CD14-positive monocyte (primary cell): ENCODE measurements at regions not wholly inside any gene's neighbourhood (a gene's known extent, or its start where the extent isn't known, plus 50 kb on each side); places are given as distances from the start of the nearest gene placed in this dataset.

Source experiments
- DNase-seq, 3 donors: peaks; one replicate each; pipeline ENCODE4 v3.0.0-alpha.2; 2011 to 2022
- H2AFZ ChIP-seq: 2 replicates; pipeline ENCODE4 v1.6.0; 2012; ENCODE audit warnings: mild to moderate bottlenecking, low read depth, low read length, inconsistent platforms; ENCODE audit not compliant: insufficient read depth, poor library complexity, severe bottlenecking
- H3K27ac ChIP-seq, 2 donors: 1 replicate in 1 of 2; 2 replicates in 1 of 2; pipeline ENCODE4 v1.5.1; 2012 to 2013; ENCODE audit warnings: low read length in 2 of 2, control low read depth in 1 of 2, inconsistent platforms in 1 of 2, low read depth in 1 of 2, mild to moderate bottlenecking in 1 of 2
- H3K27me3 ChIP-seq, 2 donors: one replicate each; pipeline versions ENCODE4 v1.6.0 to v1.6.1; 2011 to 2013; ENCODE audit warnings: low read length in 2 of 2; ENCODE audit not compliant: control insufficient read depth in 2 of 2, insufficient read depth in 2 of 2
- H3K36me3 ChIP-seq, 2 donors: replicated peaks in 1 of 2; 1 replicate in 1 of 2; 2 replicates in 1 of 2; pipeline versions ENCODE4 v1.5.1 to v1.6.1; 2012 to 2013; ENCODE audit warnings: low read length in 2 of 2, control low read depth in 1 of 2, inconsistent platforms in 1 of 2, mild to moderate bottlenecking in 1 of 2; ENCODE audit not compliant: insufficient read depth in 2 of 2, control insufficient read depth in 1 of 2
- H3K4me1 ChIP-seq, 2 donors: 1 replicate in 1 of 2; 2 replicates in 1 of 2; pipeline versions ENCODE4 v1.5.1 to v1.6.1; 2012 to 2013; ENCODE audit warnings: low read length in 2 of 2, control low read depth in 1 of 2, inconsistent platforms in 1 of 2, mild to moderate bottlenecking in 1 of 2, moderate library complexity in 1 of 2; ENCODE audit not compliant: insufficient read depth in 2 of 2, control insufficient read depth in 1 of 2
- H3K4me2 ChIP-seq: replicated peaks from 2 replicates; pipeline ENCODE3; 2012; ENCODE audit warnings: low read length, moderate library complexity, mild to moderate bottlenecking; ENCODE audit not compliant: poor library complexity, severe bottlenecking; ENCODE audit errors: extremely low read depth
- H3K4me3 ChIP-seq, 3 experiments: fragments of 200-600 bp in 1 of 3; sonication (generic) in 1 of 3; replicated peaks in 1 of 3; 1 replicate in 2 of 3; 2 replicates in 1 of 3; pipeline ENCODE4 v1.5.1; 2011 to 2013; ENCODE audit warnings: low read length in 3 of 3, mild to moderate bottlenecking in 3 of 3, control low read depth in 2 of 3, low read depth in 2 of 3, inconsistent platforms in 1 of 3, moderate library complexity in 1 of 3
- H3K79me2 ChIP-seq: 2 replicates; pipeline ENCODE4 v1.6.0; 2012; ENCODE audit warnings: mild to moderate bottlenecking, control low read depth, inconsistent platforms, low read length, moderate library complexity; ENCODE audit not compliant: insufficient read depth
- H3K9ac ChIP-seq: 2 replicates; pipeline ENCODE4 v1.6.0; 2017; ENCODE audit warnings: low read length, mild to moderate bottlenecking; ENCODE audit not compliant: insufficient read depth, poor library complexity, severe bottlenecking
- H3K9me3 ChIP-seq, 2 donors: replicated peaks in 1 of 2; 1 replicate in 1 of 2; 2 replicates in 1 of 2; pipeline versions ENCODE4 v1.5.1 to v1.6.1; 2012 to 2013; ENCODE audit warnings: low read length in 2 of 2, control low read depth in 1 of 2; ENCODE audit not compliant: control insufficient read depth in 1 of 2, insufficient read depth in 1 of 2
- H4K20me1 ChIP-seq: 2 replicates; pipeline ENCODE4 v1.6.0; 2012; ENCODE audit warnings: mild to moderate bottlenecking, low read length, control low read depth, moderate library complexity; ENCODE audit not compliant: insufficient read depth
- H3K27ac Mint-ChIP-seq, 7 donors: one replicate each; pipeline ENCODE4 v1.8.0; 2020; ENCODE audit warnings: mild to moderate bottlenecking in 7 of 7, mixed read lengths in 7 of 7, moderate library complexity in 6 of 7, inconsistent platforms in 2 of 7
- H3K27me3 Mint-ChIP-seq, 3 donors: one replicate each; pipeline ENCODE4 v1.8.0; 2021 to 2022; ENCODE audit warnings: low read depth in 3 of 3, mild to moderate bottlenecking in 3 of 3, mixed read lengths in 3 of 3, moderate library complexity in 3 of 3, inconsistent platforms in 1 of 3
- H3K36me3 Mint-ChIP-seq, 2 donors: one replicate each; pipeline ENCODE4 v1.8.0; 2020; ENCODE audit warnings: mixed read lengths in 2 of 2, inconsistent platforms in 1 of 2, mild to moderate bottlenecking in 1 of 2
- H3K4me1 Mint-ChIP-seq: one replicate; pipeline ENCODE4 v1.8.0; 2020; ENCODE audit warnings: mild to moderate bottlenecking, mixed read lengths
- H3K4me3 Mint-ChIP-seq, 2 donors: one replicate each; pipeline ENCODE4 v1.8.0; 2020; ENCODE audit warnings: mild to moderate bottlenecking in 2 of 2, mixed read lengths in 2 of 2, moderate library complexity in 1 of 2
- H3K9me3 Mint-ChIP-seq, 7 donors: one replicate each; pipeline ENCODE4 v1.8.0; 2020 to 2022; ENCODE audit warnings: mixed read lengths in 7 of 7, mild to moderate bottlenecking in 6 of 7, moderate library complexity in 6 of 7, inconsistent platforms in 2 of 7
- WGBS: methylation state at CpG from one replicate; pipeline ENCODE4 v1.1.5; 2013; ENCODE audit warnings: missing lambda C conversion rate; ENCODE audit not compliant: insufficient coverage; 5-methylcytosine and 5-hydroxymethylcytosine counted together
- intact Hi-C, 2 donors: fragments of 100-400 bp; cut with micrococcal nuclease; formaldehyde crosslinking; loops; one replicate each; pipeline versions ENCODE4 v1.15.0 to v1.15.1; 2023
- TF ChIP-seq, protein P1 (sequence below): fragments of 200-600 bp; IDR thresholded peaks from one replicate; pipeline ENCODE4 v1.8.0; 2022; ENCODE audit warnings: antibody characterized with exemption, mild to moderate bottlenecking

DNA sequence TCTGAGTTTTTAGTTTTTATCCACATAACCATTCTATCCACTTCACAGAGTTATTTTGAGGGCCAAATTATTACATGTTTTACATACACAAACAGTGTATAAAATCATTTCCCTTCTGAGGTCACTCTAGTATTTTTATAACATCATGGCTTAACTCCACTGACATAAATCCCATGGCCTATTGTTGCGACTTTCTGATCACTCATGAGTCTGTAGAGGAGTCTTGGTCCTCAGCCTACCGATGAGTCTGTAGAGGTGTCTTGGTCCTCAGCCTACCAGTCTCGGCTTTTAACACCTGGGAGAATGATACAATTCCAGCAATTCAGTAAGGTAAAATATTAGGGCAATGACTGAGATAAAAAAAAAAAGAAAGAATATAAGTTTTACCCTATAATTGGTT is 483.7 kb downstream of the USP25 start:
- Mint-ChIP-seq H3K27ac (no peak overlapping the region), H3K36me3 (no peaks in the 10 kb centered on the region), H3K27me3 (peaks cover 0 to 3% (median 0%) of the 10 kb centered on the region in 3 donors), H3K4me3 (no peak overlapping the region), H3K9me3 (peaks cover 0 to 3% (median 0%) of the 10 kb centered on the region in 7 donors), H3K4me1 (no peaks in the 10 kb centered on the region)
- intact Hi-C loops, result no loop called here
- Histone ChIP-seq H3K4me3 (no peak overlapping the region), H4K20me1 (no peaks in the 10 kb centered on the region), H3K4me1 (no peaks in the 10 kb centered on the region), H2AFZ (no peak overlapping the region), H3K9ac (no peak overlapping the region), H3K27me3 (no peaks in the 10 kb centered on the region), H3K36me3 (no peaks in the 10 kb centered on the region), H3K27ac (no peak overlapping the region), H3K79me2 (no peaks in the 10 kb centered on the region), H3K9me3 (no peaks in the 10 kb centered on the region), H3K4me2 (no peak overlapping the region)
- no peak for DNase-seq
- TF ChIP-seq, protein P1, sequence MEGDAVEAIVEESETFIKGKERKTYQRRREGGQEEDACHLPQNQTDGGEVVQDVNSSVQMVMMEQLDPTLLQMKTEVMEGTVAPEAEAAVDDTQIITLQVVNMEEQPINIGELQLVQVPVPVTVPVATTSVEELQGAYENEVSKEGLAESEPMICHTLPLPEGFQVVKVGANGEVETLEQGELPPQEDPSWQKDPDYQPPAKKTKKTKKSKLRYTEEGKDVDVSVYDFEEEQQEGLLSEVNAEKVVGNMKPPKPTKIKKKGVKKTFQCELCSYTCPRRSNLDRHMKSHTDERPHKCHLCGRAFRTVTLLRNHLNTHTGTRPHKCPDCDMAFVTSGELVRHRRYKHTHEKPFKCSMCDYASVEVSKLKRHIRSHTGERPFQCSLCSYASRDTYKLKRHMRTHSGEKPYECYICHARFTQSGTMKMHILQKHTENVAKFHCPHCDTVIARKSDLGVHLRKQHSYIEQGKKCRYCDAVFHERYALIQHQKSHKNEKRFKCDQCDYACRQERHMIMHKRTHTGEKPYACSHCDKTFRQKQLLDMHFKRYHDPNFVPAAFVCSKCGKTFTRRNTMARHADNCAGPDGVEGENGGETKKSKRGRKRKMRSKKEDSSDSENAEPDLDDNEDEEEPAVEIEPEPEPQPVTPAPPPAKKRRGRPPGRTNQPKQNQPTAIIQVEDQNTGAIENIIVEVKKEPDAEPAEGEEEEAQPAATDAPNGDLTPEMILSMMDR, result no peak
- WGBS, result no CpG with 5 or more reads among the region's 3 CpGs

DNA sequence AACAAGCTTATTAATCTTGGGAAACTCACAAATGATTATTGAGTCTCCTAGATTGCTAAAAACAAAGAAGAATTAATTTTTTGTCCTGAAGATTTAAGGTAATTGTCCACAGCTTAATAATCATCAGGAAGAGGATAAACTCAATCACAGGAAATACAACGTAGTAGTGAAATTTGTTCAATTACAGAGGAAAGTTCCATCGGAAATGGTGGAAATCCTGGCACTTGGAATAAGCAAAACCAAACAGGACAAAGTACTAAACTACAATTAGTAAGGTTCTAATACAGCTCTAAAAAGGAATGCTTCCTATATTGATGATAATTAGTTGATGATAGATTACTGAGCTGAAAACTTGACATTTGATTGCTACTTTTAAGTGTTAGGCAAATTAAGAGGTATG is 485.4 kb downstream of the USP25 start:
- no peak overlapping the region for H3K4me2 ChIP-seq
- no peaks in the 10 kb centered on the region for H3K79me2 ChIP-seq
- H3K27me3 ChIP-seq, result no peaks in the 10 kb centered on the region
- peaks cover 0 to 3% (median 0%) of the 10 kb centered on the region in 7 donors for H3K9me3 Mint-ChIP-seq
- no peak overlapping the region for H3K4me3 ChIP-seq
- no peaks in the 10 kb centered on the region for H3K36me3 ChIP-seq
- DNase-seq, result no peak
- TF ChIP-seq, protein P1, result no peak
- no peaks in the 10 kb centered on the region for H3K36me3 Mint-ChIP-seq
- no peak overlapping the region for H3K27ac ChIP-seq
- H4K20me1 ChIP-seq, result no peaks in the 10 kb centered on the region
- no peaks in the 10 kb centered on the region for H3K4me1 Mint-ChIP-seq
- H3K4me1 ChIP-seq, result no peaks in the 10 kb centered on the region
- intact Hi-C loops, result no loop called here
- H3K9me3 ChIP-seq, result no peaks in the 10 kb centered on the region
- H2AFZ ChIP-seq, result no peak overlapping the region
- no peak overlapping the region for H3K27ac Mint-ChIP-seq
- no peaks in the 10 kb centered on the region for H3K27me3 Mint-ChIP-seq
- H3K9ac ChIP-seq, result no peak overlapping the region
- no peak overlapping the region for H3K4me3 Mint-ChIP-seq
- no CpG with 5 or more reads among the region's 2 CpGs for WGBS
